ENCODE measurements at regions not wholly inside any gene's neighbourhood (a gene's known extent, or its start where the extent isn't known, plus 50 kb on each side); places are given as distances from the start of the nearest gene placed in this dataset.

- DNase-seq (ENCODE audit: low read depth), result no peak
- TF ChIP-seq, protein P1, sequence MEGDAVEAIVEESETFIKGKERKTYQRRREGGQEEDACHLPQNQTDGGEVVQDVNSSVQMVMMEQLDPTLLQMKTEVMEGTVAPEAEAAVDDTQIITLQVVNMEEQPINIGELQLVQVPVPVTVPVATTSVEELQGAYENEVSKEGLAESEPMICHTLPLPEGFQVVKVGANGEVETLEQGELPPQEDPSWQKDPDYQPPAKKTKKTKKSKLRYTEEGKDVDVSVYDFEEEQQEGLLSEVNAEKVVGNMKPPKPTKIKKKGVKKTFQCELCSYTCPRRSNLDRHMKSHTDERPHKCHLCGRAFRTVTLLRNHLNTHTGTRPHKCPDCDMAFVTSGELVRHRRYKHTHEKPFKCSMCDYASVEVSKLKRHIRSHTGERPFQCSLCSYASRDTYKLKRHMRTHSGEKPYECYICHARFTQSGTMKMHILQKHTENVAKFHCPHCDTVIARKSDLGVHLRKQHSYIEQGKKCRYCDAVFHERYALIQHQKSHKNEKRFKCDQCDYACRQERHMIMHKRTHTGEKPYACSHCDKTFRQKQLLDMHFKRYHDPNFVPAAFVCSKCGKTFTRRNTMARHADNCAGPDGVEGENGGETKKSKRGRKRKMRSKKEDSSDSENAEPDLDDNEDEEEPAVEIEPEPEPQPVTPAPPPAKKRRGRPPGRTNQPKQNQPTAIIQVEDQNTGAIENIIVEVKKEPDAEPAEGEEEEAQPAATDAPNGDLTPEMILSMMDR (IDR thresholded peaks at IDR 0.05; ENCODE audit: insufficient read depth, low read length), result no peak
Observed at GRCh38 chr15:87730706-87731105, 525.8 kb downstream of the NTRK3 start.

GRCh38 chr15:87728998-87729397 is 527.5 kb downstream of the NTRK3 start:
- no peak overlapping the region for H3K4me3 ChIP-seq (ENCODE audit: low read depth, low read length)
- no peak for DNase-seq (ENCODE audit: low read depth)
- TF ChIP-seq, protein P1 (IDR thresholded peaks at IDR 0.05; ENCODE audit: insufficient read depth, low read length), result no peak

More at GRCh38 chr15:87730706-87731105, 525.8 kb downstream of the NTRK3 start:
- no peak overlapping the region for H3K4me3 ChIP-seq (ENCODE audit: low read depth, low read length)

DNA sequence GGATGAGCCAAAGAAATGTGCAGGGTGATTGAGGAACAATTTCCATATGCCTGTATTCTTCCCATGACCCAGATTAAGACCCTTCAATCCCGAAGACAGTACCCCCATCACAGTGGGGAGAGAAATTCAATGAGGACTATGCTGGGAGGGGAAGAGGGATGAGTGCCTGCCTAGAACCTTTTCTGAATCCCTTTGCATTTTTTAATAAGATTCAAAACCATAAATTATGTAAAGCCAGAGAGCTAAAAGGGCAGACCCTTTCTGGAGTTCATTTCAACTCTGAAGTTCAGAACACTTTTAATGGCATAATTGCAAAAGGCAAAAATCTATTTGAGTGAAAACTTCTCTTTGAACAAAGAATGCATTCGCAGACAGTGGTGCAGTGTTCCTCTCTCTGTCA is 529.5 kb downstream of the NTRK3 start:
- H3K4me3 ChIP-seq (ENCODE audit: low read depth, low read length), result no peak overlapping the region
- TF ChIP-seq, protein P1 (IDR thresholded peaks at IDR 0.05; ENCODE audit: insufficient read depth, low read length), result no peak
- DNase-seq (ENCODE audit: low read depth), result no peak

DNA sequence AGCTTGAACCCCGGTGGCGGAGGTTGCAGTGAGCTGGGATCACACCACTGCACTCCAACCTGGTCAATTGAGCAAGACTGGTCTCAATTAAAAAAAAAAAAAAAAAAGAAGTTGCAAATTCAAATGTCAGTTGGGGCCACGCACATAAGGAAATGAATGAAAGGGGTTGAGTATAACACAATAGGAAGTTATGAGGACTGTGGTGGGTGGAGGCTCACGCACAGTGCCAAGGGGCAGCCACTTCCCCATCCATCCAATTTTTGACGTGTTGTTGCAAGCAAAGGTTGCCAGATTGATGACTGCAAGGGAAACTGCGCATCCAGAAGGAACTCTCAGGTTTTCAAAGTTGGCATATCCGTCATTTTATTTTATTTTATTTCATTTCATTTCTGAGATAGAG is 532.2 kb downstream of the NTRK3 start:
- TF ChIP-seq, protein P1 (IDR thresholded peaks at IDR 0.05; ENCODE audit: insufficient read depth, low read length), result no peak
- no peak for DNase-seq (ENCODE audit: low read depth)

GRCh38 chr15:87722941-87723691 is 533.4 kb downstream of the NTRK3 start:
- DNase-seq (ENCODE audit: low read depth), result peak; percentile 34
- H3K4me3 ChIP-seq (ENCODE audit: low read depth, low read length), result no peak overlapping the region
- TF ChIP-seq, protein P1 (IDR thresholded peaks at IDR 0.05; ENCODE audit: insufficient read depth, low read length), result no peak

More for the DNA sequence above, 532.2 kb downstream of the NTRK3 start:
- H3K4me3 ChIP-seq (ENCODE audit: low read depth, low read length), result no peak overlapping the region

DNA sequence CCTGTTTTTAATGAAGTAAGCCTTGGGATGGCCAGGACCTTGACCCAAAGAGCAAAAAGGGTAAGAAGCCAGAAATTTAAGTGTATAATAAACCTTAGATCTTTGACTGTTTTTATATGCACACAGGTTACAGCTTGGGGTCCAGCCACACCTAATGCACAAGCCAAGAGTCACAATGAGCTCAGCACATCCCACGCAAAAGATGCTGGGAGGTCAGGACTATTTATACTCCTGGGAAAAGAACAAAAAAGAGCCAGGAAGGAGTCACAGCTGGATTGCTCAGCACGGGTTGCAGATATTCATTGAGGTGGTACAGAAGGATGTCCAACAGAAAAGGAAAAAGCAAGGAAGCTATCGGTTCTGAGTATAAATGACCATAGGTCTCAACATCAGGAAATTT is 536.3 kb downstream of the NTRK3 start:
- TF ChIP-seq, protein P1 (IDR thresholded peaks at IDR 0.05; ENCODE audit: insufficient read depth, low read length), result no peak
- no peak overlapping the region for H3K4me3 ChIP-seq (ENCODE audit: low read depth, low read length)
- DNase-seq (ENCODE audit: low read depth), result no peak

- DNase-seq (ENCODE audit: low read depth), result no peak
- no peak overlapping the region for H3K4me3 ChIP-seq (ENCODE audit: low read depth, low read length)
- TF ChIP-seq, protein P1 (IDR thresholded peaks at IDR 0.05; ENCODE audit: insufficient read depth, low read length), result no peak
Observed at GRCh38 chr15:87716422-87716821, 540.1 kb downstream of the NTRK3 start.

Data from fibroblast of the aortic adventitia (primary cell).